Erythroblast (primary cell): ENCODE measurements at regions not wholly inside any gene's neighbourhood (a gene's known extent, or its start where the extent isn't known, plus 50 kb on each side); places are given as distances from the start of the nearest gene placed in this dataset.

ENCODE experiments used
- GATA1 ChIP-seq: IDR thresholded peaks from 2 replicates; pipeline ENCODE4 v1.6.1; 2011; ENCODE audit warnings: low read depth, mild to moderate bottlenecking, control low read depth, low read length, moderate library complexity
- POLR2A ChIP-seq: IDR thresholded peaks from 2 replicates; pipeline ENCODE4 v1.6.1; 2011; ENCODE audit warnings: mild to moderate bottlenecking, low read length

DNA sequence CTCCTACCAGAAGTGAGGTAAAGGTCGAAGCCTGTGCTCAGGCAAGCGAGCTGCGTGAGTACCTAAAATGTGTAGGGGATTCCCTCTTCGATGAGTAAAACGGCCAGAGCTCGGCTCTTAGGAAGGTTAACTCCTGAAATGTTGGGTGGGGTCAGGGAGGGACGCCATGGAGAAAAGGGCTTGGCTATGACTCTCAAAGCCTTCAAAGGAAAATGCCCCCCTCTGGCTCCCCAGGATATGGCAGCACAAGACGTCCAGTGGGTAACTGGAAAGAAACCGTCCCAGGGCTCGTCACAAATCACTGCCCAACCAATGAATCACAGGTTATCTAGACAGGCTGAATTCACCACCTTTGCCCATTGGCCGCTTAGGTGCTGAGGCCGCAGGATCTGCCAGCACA, 58.0 kb downstream of the CALML3 start:
- TF ChIP-seq POLR2A = no peak
- no peak for TF ChIP-seq GATA1
